Neural cell (in vitro differentiated cells): ENCODE measurements at regions not wholly inside any gene's neighbourhood (a gene's known extent, or its start where the extent isn't known, plus 50 kb on each side); places are given as distances from the start of the nearest gene placed in this dataset.

Experiments used
- EP300 ChIP-seq: fragments of 450-650 bp; conservative IDR thresholded peaks from 2 replicates; pipeline ENCODE4 v1.6.1; 2014; ENCODE audit warnings: antibody characterized with exemption, mild to moderate bottlenecking, moderate library complexity; ENCODE audit not compliant: poor library complexity, severe bottlenecking
- EZH2 ChIP-seq: fragments of 200-600, 300-800 bp; shearing (Covaris generic), sonication (generic); IDR thresholded peaks from 2 replicates; pipeline ENCODE4 v1.6.1; 2014; ENCODE audit warnings: antibody characterized with exemption, low read length, borderline replicate concordance, mild to moderate bottlenecking; ENCODE audit not compliant: insufficient read depth, poor library complexity, severe bottlenecking
- POLR2AphosphoS5 ChIP-seq: IDR thresholded peaks from 2 replicates; pipeline ENCODE4 v1.6.1; 2012
- RAD21 ChIP-seq: fragments of 450-650 bp; conservative IDR thresholded peaks from 2 replicates; pipeline ENCODE4 v1.6.1; 2014; ENCODE audit warnings: antibody characterized with exemption, mild to moderate bottlenecking, moderate library complexity
- TF ChIP-seq, protein P1 (sequence below): fragments of 450-650 bp; IDR thresholded peaks from 2 replicates; pipeline ENCODE4 v1.5.1; 2014; ENCODE audit warnings: antibody characterized with exemption, mild to moderate bottlenecking, moderate library complexity; ENCODE audit not compliant: poor library complexity, severe bottlenecking
- TF ChIP-seq, protein P2 (sequence below): IDR thresholded peaks from 2 replicates; pipeline ENCODE4 v1.6.1; 2012; ENCODE audit warnings: borderline replicate concordance

DNA sequence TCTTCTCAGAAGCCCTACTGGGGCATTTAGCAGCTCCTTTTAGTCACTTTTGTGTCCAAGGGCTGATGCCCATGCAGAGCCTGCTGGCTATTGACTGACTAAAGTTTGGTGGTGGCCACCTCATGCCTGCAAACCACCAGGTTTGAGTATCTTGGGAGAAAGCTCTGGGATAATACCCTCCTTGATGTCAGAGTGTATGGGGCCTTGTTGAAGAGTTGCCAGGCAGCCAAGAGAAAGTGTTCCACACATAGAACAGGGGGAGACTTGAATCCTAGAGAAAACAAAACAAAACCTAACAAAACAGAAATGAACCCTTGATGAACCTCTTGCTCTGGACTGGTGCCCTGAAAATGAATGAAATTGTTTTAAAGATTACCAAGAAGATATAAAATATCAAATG lies 1024.6 kb downstream of the SORCS1 start:
- TF ChIP-seq, protein P1, sequence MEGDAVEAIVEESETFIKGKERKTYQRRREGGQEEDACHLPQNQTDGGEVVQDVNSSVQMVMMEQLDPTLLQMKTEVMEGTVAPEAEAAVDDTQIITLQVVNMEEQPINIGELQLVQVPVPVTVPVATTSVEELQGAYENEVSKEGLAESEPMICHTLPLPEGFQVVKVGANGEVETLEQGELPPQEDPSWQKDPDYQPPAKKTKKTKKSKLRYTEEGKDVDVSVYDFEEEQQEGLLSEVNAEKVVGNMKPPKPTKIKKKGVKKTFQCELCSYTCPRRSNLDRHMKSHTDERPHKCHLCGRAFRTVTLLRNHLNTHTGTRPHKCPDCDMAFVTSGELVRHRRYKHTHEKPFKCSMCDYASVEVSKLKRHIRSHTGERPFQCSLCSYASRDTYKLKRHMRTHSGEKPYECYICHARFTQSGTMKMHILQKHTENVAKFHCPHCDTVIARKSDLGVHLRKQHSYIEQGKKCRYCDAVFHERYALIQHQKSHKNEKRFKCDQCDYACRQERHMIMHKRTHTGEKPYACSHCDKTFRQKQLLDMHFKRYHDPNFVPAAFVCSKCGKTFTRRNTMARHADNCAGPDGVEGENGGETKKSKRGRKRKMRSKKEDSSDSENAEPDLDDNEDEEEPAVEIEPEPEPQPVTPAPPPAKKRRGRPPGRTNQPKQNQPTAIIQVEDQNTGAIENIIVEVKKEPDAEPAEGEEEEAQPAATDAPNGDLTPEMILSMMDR = no peak
- TF ChIP-seq EZH2 (no peak), POLR2AphosphoS5 (no peak), EP300 (no peak), RAD21 (no peak)
- TF ChIP-seq, protein P2, sequence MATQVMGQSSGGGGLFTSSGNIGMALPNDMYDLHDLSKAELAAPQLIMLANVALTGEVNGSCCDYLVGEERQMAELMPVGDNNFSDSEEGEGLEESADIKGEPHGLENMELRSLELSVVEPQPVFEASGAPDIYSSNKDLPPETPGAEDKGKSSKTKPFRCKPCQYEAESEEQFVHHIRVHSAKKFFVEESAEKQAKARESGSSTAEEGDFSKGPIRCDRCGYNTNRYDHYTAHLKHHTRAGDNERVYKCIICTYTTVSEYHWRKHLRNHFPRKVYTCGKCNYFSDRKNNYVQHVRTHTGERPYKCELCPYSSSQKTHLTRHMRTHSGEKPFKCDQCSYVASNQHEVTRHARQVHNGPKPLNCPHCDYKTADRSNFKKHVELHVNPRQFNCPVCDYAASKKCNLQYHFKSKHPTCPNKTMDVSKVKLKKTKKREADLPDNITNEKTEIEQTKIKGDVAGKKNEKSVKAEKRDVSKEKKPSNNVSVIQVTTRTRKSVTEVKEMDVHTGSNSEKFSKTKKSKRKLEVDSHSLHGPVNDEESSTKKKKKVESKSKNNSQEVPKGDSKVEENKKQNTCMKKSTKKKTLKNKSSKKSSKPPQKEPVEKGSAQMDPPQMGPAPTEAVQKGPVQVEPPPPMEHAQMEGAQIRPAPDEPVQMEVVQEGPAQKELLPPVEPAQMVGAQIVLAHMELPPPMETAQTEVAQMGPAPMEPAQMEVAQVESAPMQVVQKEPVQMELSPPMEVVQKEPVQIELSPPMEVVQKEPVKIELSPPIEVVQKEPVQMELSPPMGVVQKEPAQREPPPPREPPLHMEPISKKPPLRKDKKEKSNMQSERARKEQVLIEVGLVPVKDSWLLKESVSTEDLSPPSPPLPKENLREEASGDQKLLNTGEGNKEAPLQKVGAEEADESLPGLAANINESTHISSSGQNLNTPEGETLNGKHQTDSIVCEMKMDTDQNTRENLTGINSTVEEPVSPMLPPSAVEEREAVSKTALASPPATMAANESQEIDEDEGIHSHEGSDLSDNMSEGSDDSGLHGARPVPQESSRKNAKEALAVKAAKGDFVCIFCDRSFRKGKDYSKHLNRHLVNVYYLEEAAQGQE = no peak
